ENCODE measurements at regions not wholly inside any gene's neighbourhood (a gene's known extent, or its start where the extent isn't known, plus 50 kb on each side); places are given as distances from the start of the nearest gene placed in this dataset.
A peak's percentile ranks its signal among the peaks of the same experiment; 100 is the strongest.

- TF ChIP-seq EZH2 (IDR thresholded peaks at IDR 0.05; ENCODE audit: insufficient read depth, low read length), result no peak
- TF ChIP-seq CTCF (IDR thresholded peaks at IDR 0.05; ENCODE audit: insufficient read depth, low read depth, low read length), result no peak
- FAIRE-seq (no peak), DNase-seq (ENCODE audit: low read depth) (no peak)
- no peak overlapping the region for H3K4me2 ChIP-seq (ENCODE audit: low read length)
- no peak overlapping the region for H3K4me3 ChIP-seq (ENCODE audit: insufficient read depth, low read depth, low read length)
- H3K9me3 ChIP-seq (ENCODE audit: insufficient read depth, low read depth, low read length), result no peaks in the 10 kb centered on the region
- Mint-ChIP-seq H3K9me3 (ENCODE audit: unreplicated experiment) (peaks cover 2% of the 10 kb centered on the region), H3K27me3 (ENCODE audit: low read depth, unreplicated experiment) (no peaks in the 10 kb centered on the region), H3K4me1 (ENCODE audit: low read depth, unreplicated experiment) (peaks cover 3% of the 10 kb centered on the region), H3K36me3 (ENCODE audit: low read depth, unreplicated experiment) (no peaks in the 10 kb centered on the region), H3K27ac (ENCODE audit: unreplicated experiment) (no peak overlapping the region), H3K4me3 (ENCODE audit: unreplicated experiment) (no peak overlapping the region)
- H3K36me3 ChIP-seq (ENCODE audit: insufficient read depth, low read length), result no peaks in the 10 kb centered on the region
- no peaks in the 10 kb centered on the region for H4K20me1 ChIP-seq (ENCODE audit: insufficient read depth, low read length)
- H2AFZ ChIP-seq (ENCODE audit: low read depth, low read length), result no peak overlapping the region
- H3K27ac ChIP-seq (ENCODE audit: low read depth, low read length), result no peak overlapping the region
- no peak overlapping the region for H3K9ac ChIP-seq (ENCODE audit: low read length)
- H3K4me1 ChIP-seq (ENCODE audit: insufficient read depth, low read length), result no peaks in the 10 kb centered on the region
- no peaks in the 10 kb centered on the region for H3K27me3 ChIP-seq (ENCODE audit: insufficient read depth, low read length)
- H3K79me2 ChIP-seq (ENCODE audit: insufficient read depth, low read length), result no peaks in the 10 kb centered on the region
Observed at GRCh38 chr12:70989232-70989631, 68.7 kb upstream of the PTPRR start.

- Histone ChIP-seq H3K27me3 (ENCODE audit: insufficient read depth, low read length) (no peaks in the 10 kb centered on the region), H4K20me1 (ENCODE audit: insufficient read depth, low read length) (no peaks in the 10 kb centered on the region), H3K79me2 (ENCODE audit: insufficient read depth, low read length) (no peaks in the 10 kb centered on the region), H3K9ac (ENCODE audit: low read length) (no peak overlapping the region), H3K9me3 (ENCODE audit: insufficient read depth, low read depth, low read length) (no peaks in the 10 kb centered on the region), H2AFZ (ENCODE audit: low read depth, low read length) (no peak overlapping the region), H3K4me2 (ENCODE audit: low read length) (no peak overlapping the region), H3K36me3 (ENCODE audit: insufficient read depth, low read length) (no peaks in the 10 kb centered on the region), H3K4me1 (ENCODE audit: insufficient read depth, low read length) (no peaks in the 10 kb centered on the region), H3K4me3 (ENCODE audit: insufficient read depth, low read depth, low read length) (no peak overlapping the region), H3K27ac (ENCODE audit: low read depth, low read length) (no peak overlapping the region)
- no peak overlapping the region for H3K4me3 Mint-ChIP-seq (ENCODE audit: unreplicated experiment)
- peaks cover 2% of the 10 kb centered on the region for H3K9me3 Mint-ChIP-seq (ENCODE audit: unreplicated experiment)
- H3K36me3 Mint-ChIP-seq (ENCODE audit: low read depth, unreplicated experiment), result no peaks in the 10 kb centered on the region
- no peak for TF ChIP-seq EZH2 (IDR thresholded peaks at IDR 0.05; ENCODE audit: insufficient read depth, low read length)
- TF ChIP-seq CTCF (IDR thresholded peaks at IDR 0.05; ENCODE audit: insufficient read depth, low read depth, low read length), result no peak
- peak; percentile 75 for DNase-seq (ENCODE audit: low read depth)
- H3K27ac Mint-ChIP-seq (ENCODE audit: unreplicated experiment), result no peak overlapping the region
- peak; percentile 9 for FAIRE-seq
- H3K27me3 Mint-ChIP-seq (ENCODE audit: low read depth, unreplicated experiment), result no peaks in the 10 kb centered on the region
- H3K4me1 Mint-ChIP-seq (ENCODE audit: low read depth, unreplicated experiment), result peaks cover 28% of the 10 kb centered on the region
Observed at GRCh38 chr12:70985850-70986249, 65.3 kb upstream of the PTPRR start.

- no peaks in the 10 kb centered on the region for H4K20me1 ChIP-seq (ENCODE audit: insufficient read depth, low read length)
- Mint-ChIP-seq H3K27me3 (ENCODE audit: low read depth, unreplicated experiment) (no peaks in the 10 kb centered on the region), H3K4me3 (ENCODE audit: unreplicated experiment) (no peak overlapping the region), H3K27ac (ENCODE audit: unreplicated experiment) (peak overlapping the region; percentile 90), H3K9me3 (ENCODE audit: unreplicated experiment) (peaks cover 2% of the 10 kb centered on the region), H3K36me3 (ENCODE audit: low read depth, unreplicated experiment) (no peaks in the 10 kb centered on the region), H3K4me1 (ENCODE audit: low read depth, unreplicated experiment) (peaks cover 28% of the 10 kb centered on the region)
- H3K4me2 ChIP-seq (ENCODE audit: low read length), result no peak overlapping the region
- H3K9me3 ChIP-seq (ENCODE audit: insufficient read depth, low read depth, low read length), result no peaks in the 10 kb centered on the region
- no peak overlapping the region for H3K27ac ChIP-seq (ENCODE audit: low read depth, low read length)
- no peak overlapping the region for H3K4me3 ChIP-seq (ENCODE audit: insufficient read depth, low read depth, low read length)
- no peak overlapping the region for H2AFZ ChIP-seq (ENCODE audit: low read depth, low read length)
- H3K79me2 ChIP-seq (ENCODE audit: insufficient read depth, low read length), result no peaks in the 10 kb centered on the region
- no peaks in the 10 kb centered on the region for H3K4me1 ChIP-seq (ENCODE audit: insufficient read depth, low read length)
- no peaks in the 10 kb centered on the region for H3K36me3 ChIP-seq (ENCODE audit: insufficient read depth, low read length)
- TF ChIP-seq CTCF (IDR thresholded peaks at IDR 0.05; ENCODE audit: insufficient read depth, low read depth, low read length) (no peak), EZH2 (IDR thresholded peaks at IDR 0.05; ENCODE audit: insufficient read depth, low read length) (no peak)
- peak; percentile 65 for DNase-seq (ENCODE audit: low read depth)
- H3K27me3 ChIP-seq (ENCODE audit: insufficient read depth, low read length), result no peaks in the 10 kb centered on the region
- FAIRE-seq, result no peak
- no peak overlapping the region for H3K9ac ChIP-seq (ENCODE audit: low read length)
Observed at GRCh38 chr12:70983692-70984091, 63.2 kb upstream of the PTPRR start.
